HG03097 (cell line): ENCODE measurements at regions not wholly inside any gene's neighbourhood (a gene's known extent, or its start where the extent isn't known, plus 50 kb on each side); places are given as distances from the start of the nearest gene placed in this dataset.

Experiments
- ATAC-seq: cut with Tn5 transposase; IDR thresholded peaks from one replicate; pipeline ENCODE4 v1.9.1; 2021; ENCODE audit not compliant: unreplicated experiment, low FRiP score

DNA sequence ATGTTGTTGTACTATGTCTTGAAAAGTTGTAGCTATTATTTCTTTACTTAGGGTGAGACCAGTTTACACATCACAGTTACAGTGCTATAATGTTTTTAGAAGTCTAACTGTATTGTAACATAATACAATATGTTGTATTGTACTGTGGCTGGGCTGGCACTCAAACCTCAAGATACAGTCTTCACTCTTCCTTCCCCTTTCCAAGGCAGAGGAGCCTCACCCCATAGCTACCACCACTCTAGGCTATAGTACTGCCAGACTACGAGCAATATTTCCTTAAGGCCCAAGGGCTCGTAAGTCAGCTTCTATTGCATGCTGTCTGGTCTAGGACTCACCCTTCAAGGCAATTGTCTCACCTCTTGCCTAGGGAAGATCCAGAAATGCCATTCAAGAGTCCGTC is 597.7 kb downstream of the OTOL1 start:
- no peak for ATAC-seq

GRCh38 chr3:162096874-162097273 is 600.3 kb downstream of the OTOL1 start:
- ATAC-seq = no peak

DNA sequence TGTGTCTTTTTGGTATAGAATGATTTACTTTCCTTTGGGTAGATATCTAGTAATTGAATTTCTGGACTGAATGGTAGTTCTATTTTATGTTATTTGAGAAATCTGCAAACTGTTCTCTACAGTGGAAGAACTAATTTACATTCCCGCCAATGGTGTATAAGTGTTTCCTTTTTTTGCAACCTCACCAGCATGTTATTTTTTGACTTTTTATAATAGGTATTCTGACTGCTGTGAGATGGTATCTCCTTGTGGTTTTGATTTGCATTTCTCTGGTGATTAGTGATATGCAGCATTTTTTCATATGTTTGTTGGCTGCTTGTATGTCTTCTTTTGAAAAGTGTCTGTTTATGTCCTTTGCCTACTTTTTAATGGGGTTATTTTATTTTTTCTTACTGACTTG is 607.2 kb downstream of the OTOL1 start:
- no peak for ATAC-seq

DNA sequence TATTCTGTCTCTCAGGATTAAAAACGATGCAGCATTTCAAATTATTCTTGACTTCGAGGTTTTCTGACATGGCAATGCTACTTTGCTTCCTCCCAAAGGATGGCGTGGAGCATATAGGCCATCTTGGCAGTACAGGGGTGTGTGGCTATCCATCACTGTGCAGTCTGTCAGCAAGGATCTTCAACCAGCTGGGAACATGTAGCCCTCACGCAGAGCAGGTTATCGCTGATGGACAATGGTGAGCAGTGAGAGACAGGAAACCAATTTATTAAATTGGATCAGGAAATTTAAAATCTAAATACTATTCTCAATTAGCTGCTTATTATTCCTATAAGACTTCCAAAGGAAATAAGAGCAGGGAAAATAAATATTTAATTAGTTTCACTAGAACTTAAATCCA is 615.3 kb downstream of the OTOL1 start:
- no peak for ATAC-seq

DNA sequence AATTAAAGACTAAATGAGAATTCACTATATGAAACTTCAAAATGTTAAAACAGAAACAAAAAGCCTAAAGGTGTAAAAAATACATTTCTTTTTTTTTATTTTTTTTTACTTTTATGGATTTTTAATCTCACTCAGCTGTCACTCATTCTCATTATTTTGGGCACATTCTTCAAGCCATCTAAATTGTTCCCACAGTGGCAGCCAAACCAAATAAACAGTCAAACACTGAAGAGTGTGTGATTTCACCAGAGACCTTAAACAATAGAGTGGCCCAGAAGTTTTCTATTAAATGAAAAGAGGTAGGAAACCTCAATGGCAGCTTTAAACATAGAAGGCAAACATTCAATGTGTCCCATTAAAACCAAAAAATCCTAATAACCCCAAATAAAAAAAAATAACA is 616.1 kb downstream of the OTOL1 start:
- no peak for ATAC-seq

- ATAC-seq = no peak
Measured at GRCh38 chr3:162117961-162118360, 621.4 kb downstream of the OTOL1 start.

- no peak for ATAC-seq
Measured at GRCh38 chr3:162119651-162120050, 623.0 kb downstream of the OTOL1 start.

DNA sequence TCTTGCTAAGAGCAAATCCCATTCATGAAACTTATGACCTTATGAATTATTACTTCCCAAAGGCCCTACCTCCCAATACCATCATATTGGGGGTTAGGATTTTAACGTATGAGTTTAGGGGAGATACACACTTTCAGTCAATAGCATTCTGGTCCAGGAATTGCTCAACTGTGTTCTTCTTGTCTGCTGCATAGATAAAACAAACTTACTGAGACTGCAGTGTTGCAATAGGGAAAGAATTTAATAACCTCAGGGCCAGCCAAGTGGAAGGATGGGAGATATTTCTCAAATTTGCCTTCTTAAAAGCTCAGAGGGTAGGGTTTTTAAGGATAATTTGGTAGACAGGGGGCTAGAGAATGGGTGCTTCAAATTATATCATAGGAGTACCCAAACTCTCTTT is 625.8 kb downstream of the OTOL1 start:
- ATAC-seq = no peak

DNA sequence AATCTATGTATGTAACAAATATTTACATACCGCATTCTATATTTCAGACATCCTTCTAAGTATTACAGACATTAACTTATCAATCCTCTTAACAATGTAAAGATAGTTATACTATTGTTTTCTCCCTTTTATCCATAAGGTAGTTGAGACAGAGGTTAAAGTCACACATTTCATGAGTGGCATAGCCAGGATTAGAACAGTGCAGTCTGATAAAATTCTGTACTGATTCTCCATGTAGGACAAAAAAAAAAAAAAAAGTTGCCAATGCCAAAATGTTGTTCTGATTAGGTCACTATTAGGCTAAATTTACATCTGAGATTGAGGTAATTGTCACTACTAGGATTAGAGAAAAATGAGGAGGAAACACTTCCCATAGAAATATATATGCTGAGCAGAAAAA is 629.2 kb downstream of the OTOL1 start:
- no peak for ATAC-seq

DNA sequence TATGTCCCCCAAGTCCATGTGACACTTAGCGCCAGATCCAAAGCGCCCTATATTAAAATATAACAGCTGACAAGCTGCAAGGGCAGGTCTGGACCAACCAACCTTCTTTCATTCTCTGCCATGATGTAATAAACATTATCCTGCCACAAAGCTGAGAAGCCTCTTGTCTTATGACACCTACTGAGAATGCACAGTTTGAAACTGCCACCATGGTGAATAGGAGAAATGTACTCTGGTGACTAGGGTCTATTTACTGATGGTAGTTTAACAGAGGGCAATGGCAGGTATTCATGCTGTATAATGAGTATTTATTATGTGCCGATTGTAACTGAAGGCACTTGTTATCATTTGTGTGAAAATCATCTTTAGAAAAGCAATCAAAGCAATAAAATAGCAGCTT is 634.0 kb downstream of the OTOL1 start:
- ATAC-seq = no peak

DNA sequence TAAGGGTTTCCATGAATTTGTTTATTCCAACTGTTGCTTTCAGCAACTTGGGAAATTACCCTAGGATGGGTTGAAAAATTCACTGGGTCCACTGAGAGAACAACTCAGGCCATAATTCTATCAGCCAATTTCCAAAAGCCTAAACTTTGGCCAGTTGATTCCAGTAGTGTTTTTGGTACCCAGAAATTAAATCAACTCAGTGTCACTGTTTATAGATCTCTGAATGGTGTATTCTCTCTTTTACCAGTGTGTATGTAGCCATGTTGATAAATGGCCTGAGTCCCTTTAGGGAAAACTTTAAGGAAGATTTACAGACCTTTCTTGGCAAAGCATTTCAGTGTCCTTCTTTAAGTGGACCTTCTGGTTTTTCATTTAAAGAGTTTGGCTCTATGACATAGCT is 636.4 kb downstream of the OTOL1 start:
- no peak for ATAC-seq

- no peak for ATAC-seq
Measured at GRCh38 chr3:162134571-162134970, 638.0 kb downstream of the OTOL1 start.

DNA sequence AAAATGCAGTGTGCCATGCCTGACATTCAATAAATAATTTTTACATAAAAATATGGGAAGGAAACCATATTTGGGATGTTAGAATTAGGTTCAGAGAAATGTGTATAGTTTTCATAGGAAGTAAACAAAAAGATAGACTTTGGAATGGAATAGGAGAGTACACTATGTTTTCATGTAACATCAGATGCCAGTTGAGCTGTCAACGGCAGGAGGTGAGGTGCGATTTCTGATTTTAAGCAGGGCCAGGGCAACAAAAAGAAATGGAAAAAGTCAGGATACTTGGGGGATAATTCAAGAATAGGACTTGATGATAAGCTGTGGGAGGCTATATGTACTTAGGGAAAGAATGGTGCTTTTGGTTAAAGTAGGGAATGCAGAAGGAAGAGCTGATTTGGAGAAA is 639.5 kb downstream of the OTOL1 start:
- no peak for ATAC-seq

DNA sequence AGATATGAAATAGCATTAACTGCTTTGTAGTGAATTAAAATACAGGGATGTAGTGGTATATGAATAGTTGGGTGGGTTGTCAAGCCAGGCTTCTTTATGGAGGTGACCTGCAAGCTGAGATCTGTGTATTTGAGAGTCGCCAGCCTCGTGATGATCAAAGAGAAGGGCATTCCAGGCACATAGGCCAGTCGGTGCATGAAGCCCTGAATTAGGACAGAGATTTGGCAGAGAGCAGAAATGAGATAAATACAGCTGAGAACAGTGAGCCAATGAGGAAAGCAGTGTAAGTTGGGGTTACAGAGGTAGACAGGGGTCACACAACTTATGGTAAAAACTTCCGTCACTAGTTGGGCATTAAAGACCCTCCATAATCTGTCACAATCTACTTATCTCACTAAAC is 641.9 kb downstream of the OTOL1 start:
- ATAC-seq = no peak

GRCh38 chr3:162139841-162140240 is 643.2 kb downstream of the OTOL1 start:
- no peak for ATAC-seq

DNA sequence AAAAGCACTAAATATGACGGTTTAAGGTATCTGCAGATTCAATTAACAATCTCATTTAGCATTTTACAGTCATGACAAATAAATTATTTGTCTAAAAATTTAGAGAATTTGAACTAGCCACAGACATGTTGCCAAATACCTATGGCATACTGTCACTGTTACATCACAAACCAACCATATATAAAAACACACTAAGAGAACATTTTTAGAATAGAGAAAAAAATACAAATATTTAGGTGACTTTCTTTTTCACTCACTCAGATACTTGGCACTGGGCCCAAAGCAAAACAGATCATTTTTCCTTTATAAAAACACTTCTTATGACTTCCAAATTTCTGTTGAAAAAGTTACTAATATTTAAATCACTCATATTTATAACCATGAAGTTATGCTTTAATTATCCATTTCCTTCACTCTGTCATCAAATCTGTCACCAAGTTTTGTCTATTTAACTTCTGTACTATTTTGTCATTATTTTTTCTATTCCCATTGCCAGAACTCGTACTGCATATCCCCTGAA is 644.7 kb downstream of the OTOL1 start:
- no peak for ATAC-seq

DNA sequence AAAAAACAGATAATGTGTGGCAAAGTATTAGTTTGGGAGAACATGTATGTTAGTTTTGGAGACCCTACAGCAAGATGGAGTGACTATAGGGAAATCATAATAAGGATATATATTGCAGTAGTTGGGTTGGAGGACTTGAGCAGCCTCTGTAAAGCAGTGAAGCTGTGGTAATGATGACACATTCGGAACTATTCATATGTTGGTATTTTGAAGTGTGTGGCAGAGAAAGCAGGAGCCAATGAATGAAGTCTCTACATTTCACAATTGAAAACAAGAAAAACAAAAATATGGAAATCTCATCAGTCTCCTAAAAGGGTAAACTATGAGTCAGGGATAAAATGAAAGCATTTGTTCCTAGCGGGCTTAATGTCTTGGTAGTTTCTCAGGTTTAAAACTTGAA is 645.9 kb downstream of the OTOL1 start:
- ATAC-seq = no peak

DNA sequence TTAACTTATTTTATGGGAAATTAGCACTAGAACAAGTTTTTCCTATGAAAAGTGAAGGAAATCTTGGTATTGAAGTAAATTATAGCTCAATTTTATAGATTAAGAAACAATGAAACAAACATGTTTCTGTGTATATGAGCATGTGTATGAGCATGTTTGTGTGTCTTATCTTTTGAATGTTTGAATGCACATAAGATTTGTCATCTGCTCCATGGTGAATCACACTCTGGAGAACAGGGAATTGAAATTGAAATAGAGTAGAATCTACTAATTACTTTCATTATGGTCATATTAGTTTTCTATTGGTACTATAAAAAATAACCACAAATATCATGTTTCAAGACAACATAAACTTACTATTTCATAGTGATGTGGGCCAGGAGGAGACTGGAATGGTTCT is 646.6 kb downstream of the OTOL1 start:
- ATAC-seq = no peak

DNA sequence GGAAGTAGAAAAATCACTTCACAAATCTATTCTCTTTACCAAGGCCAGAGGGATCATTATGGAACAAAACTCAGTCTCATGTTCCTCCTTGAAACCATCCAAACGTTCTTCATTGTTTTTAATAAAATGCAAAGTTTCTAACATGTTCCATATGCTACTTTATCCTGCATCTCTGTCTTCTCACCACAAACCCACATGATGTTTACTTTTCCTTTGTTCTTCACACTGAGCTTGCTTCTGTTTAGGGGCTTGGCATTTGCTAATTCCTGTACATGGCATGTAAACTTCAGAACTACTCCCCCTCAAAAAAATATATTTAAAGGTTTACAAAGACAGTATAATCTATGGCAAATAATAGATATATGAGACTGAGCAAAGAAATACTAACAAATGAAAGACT is 651.4 kb downstream of the OTOL1 start:
- ATAC-seq = no peak

GRCh38 chr3:162150790-162151189 is 654.2 kb downstream of the OTOL1 start:
- ATAC-seq = no peak

DNA sequence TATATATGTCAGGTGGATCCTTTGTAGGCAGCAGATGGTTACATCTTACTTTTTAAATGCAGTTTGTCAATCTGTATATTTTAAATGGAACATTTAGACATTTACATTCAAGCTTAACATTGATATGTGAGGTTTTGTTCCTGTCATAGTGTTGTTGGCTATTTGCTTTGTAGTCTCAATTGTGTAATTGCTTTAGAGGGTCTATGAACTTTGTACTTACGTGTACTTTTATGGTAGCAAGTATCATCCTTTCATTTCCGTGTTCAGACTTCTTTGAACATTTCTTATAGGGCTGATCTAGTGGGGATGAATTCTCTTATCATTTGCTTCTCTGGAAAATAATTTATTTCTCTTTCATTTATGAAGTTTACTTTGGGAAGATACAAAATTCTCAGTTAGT is 656.0 kb downstream of the OTOL1 start:
- no peak for ATAC-seq

GRCh38 chr3:162161595-162161994 is 665.0 kb downstream of the OTOL1 start:
- ATAC-seq = no peak

- ATAC-seq = no peak
Measured at GRCh38 chr3:162165346-162165745, 668.7 kb downstream of the OTOL1 start.
